Mucosa of rectum (tissue), 2 donors: ENCODE measurements at regions not wholly inside any gene's neighbourhood (a gene's known extent, or its start where the extent isn't known, plus 50 kb on each side); places are given as distances from the start of the nearest gene placed in this dataset.
"Not testable (repeated sequence)": the region's sequence is repeated elsewhere in the genome, so short reads cannot be mapped to it uniquely, and the experiment has no call there.

ENCODE experiments used
- H3K27ac ChIP-seq, 2 donors: one replicate each; pipeline ENCODE4 v1.7.0; 2013; ENCODE audit warnings: inconsistent platforms in 2 of 2, low read depth in 2 of 2, low read length in 2 of 2
- H3K27me3 ChIP-seq, 2 donors: one replicate each; pipeline ENCODE4 v1.7.0; 2013; ENCODE audit warnings: low read length in 2 of 2; ENCODE audit not compliant: control insufficient read depth in 2 of 2, insufficient read depth in 2 of 2
- H3K36me3 ChIP-seq, 2 donors: one replicate each; pipeline ENCODE4 v1.7.0; 2013; ENCODE audit warnings: low read length in 2 of 2; ENCODE audit not compliant: control insufficient read depth in 2 of 2, insufficient read depth in 2 of 2
- H3K4me1 ChIP-seq, 2 donors: one replicate each; pipeline ENCODE4 v1.7.0; 2013; ENCODE audit warnings: low read length in 2 of 2, mild to moderate bottlenecking in 1 of 2; ENCODE audit not compliant: control insufficient read depth in 2 of 2, insufficient read depth in 2 of 2
- H3K4me3 ChIP-seq, 2 donors: one replicate each; pipeline ENCODE4 v1.7.0; 2013; ENCODE audit warnings: low read length in 2 of 2
- H3K9ac ChIP-seq, 2 donors: one replicate each; pipeline ENCODE4 v1.7.0; 2013; ENCODE audit warnings: low read length in 2 of 2, low read depth in 1 of 2, mild to moderate bottlenecking in 1 of 2
- H3K9me3 ChIP-seq, 2 donors: one replicate each; pipeline ENCODE4 v1.7.0; 2013; ENCODE audit warnings: low read length in 2 of 2; ENCODE audit not compliant: control insufficient read depth in 2 of 2
- donor health status: healthy.
- donor health status: Normal muscosa, but diverticular disease.

DNA sequence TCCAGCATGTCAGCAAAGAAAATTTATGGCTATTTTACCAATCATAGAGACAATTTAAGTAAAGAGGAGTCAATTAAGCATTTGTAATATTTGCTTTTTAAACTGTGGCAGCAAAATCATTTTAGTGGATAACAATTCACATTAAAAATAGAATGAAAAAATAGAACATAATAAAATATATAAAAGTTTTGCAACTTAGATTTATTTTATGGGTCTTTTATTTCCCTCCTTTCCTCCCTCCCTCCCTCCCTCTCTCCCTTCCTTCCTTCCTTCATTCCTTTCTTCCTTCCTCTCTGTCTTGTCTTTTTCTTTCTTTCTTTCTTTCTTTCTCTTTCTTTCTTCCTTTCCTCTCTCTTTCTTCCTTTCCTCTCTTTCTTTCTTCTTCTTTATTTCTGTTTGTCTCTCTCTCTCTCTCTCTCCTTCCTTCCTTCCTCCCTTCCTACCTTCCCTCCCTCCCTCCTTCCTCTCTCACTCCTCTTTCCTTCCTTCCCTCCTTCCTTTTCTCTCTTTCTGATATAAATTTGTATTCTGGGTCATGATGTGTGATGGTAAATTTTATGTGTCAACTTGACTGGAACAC, 610.9 kb upstream of the CITED2 start:
- H3K9ac ChIP-seq, result no peak overlapping the region
- H3K27me3 ChIP-seq, result no peaks in the 10 kb centered on the region
- no peak overlapping the region for H3K4me3 ChIP-seq
- H3K9me3 ChIP-seq, result no peaks in the 10 kb centered on the region
- peaks cover 7 to 16% of the 10 kb centered on the region in 2 donors for H3K4me1 ChIP-seq
- H3K27ac ChIP-seq, result no peak overlapping the region
- H3K36me3 ChIP-seq, result no peaks in the 10 kb centered on the region

- H3K4me1 ChIP-seq, result peaks cover 7 to 16% of the 10 kb centered on the region in 2 donors
- H3K9me3 ChIP-seq, result no peaks in the 10 kb centered on the region
Measured at GRCh38 chr6:139984317-139984716, 609.9 kb upstream of the CITED2 start.

GRCh38 chr6:139983555-139984276, 609.3 kb upstream of the CITED2 start:
- H3K4me1 ChIP-seq, result peaks cover 7 to 16% of the 10 kb centered on the region in 2 donors
- peak overlapping the region in 1 of 2 donors; percentile 32 for H3K27ac ChIP-seq
- H3K27me3 ChIP-seq, result no peaks in the 10 kb centered on the region
- H3K36me3 ChIP-seq, result no peaks in the 10 kb centered on the region
- H3K9me3 ChIP-seq, result no peaks in the 10 kb centered on the region
- H3K4me3 ChIP-seq, result no peak overlapping the region
- no peak overlapping the region for H3K9ac ChIP-seq

More at GRCh38 chr6:139984317-139984716, 609.9 kb upstream of the CITED2 start:
- peak overlapping the region in 1 of 2 donors; percentile 32 for H3K27ac ChIP-seq
- H3K27me3 ChIP-seq, result no peaks in the 10 kb centered on the region
- H3K36me3 ChIP-seq, result no peaks in the 10 kb centered on the region
- no peak overlapping the region for H3K4me3 ChIP-seq
- no peak overlapping the region for H3K9ac ChIP-seq

DNA sequence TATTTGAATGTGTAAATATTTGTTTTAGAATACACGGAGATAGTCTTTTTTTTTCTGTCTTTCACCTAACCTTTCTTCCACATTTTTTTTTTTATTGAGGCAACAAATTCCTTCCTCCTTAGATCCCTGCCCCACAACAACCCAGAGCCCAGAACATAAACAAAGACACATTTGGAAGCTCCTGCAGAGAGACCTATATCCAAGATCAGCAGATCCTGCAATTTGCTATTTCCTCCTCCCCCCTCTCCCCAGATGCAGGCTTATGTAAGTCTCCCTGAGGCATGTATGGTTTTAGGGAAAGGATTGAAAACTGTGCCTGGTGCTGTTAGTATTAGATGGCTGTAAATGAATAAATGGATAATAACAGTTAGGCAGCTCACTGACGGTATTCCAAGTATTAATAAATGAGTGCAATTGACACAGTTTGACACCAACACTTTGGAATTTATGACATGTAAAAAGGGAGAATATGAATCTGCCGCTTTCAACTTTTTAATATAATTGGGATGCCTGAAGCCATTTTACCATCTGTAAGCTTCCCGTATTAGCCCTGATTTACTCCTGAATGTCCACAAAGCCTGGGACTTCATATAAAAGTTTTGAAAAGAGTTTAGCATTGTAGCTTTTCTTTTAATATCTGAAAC, 608.3 kb upstream of the CITED2 start:
- no peak overlapping the region for H3K4me3 ChIP-seq
- no peak overlapping the region for H3K9ac ChIP-seq
- peaks cover 7 to 16% of the 10 kb centered on the region in 2 donors for H3K4me1 ChIP-seq
- H3K36me3 ChIP-seq, result no peaks in the 10 kb centered on the region
- peak overlapping the region in 1 of 2 donors; percentile 33 for H3K27ac ChIP-seq
- no peaks in the 10 kb centered on the region for H3K27me3 ChIP-seq
- no peaks in the 10 kb centered on the region for H3K9me3 ChIP-seq

DNA sequence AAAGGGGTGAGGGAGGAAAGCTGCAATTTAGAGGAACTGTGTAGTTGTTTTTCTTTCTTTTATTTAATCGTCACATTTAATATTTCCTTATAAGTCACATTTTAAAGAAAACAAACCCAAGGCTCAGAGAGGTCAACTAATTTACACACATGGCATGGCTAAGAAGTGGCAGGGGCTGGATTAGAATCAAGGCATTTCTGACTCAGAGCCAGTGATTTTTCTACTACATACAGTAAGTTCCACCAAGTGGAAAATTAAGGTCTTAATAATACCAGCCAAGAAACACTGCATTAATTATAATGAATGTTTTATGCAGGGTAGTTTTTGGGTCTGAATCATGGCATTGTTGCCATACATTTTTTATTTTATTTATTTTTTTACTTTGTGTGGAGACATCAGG, 607.7 kb upstream of the CITED2 start:
- peaks cover 7 to 16% of the 10 kb centered on the region in 2 donors for H3K4me1 ChIP-seq
- H3K36me3 ChIP-seq, result no peaks in the 10 kb centered on the region
- no peaks in the 10 kb centered on the region for H3K27me3 ChIP-seq
- H3K9ac ChIP-seq, result no peak overlapping the region
- H3K4me3 ChIP-seq, result peak overlapping the region in 1 of 2 donors; percentile 16
- no peak overlapping the region for H3K27ac ChIP-seq
- H3K9me3 ChIP-seq, result no peaks in the 10 kb centered on the region

DNA sequence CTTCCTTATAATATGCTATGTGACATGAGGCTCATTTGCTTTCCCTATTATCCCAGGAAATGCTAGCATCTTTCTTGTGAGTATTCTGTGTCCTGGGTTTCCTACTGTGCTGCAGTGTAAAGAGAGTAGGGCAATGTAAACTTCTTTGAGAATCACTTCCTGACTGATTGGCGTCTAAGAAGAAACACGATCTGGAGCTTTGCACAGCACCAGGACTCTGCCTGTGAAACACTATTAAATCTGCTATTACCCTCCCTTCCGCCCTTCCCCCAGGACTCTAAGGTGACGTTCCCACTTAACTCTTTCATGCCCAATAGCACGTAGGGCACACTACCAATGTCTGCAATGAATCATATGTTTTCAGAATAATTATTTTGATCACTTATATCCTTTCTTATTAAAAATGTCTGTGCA, 607.3 kb upstream of the CITED2 start:
- Histone ChIP-seq H3K36me3 (no peaks in the 10 kb centered on the region), H3K27ac (peak overlapping the region in 1 of 2 donors; percentile 34), H3K27me3 (no peaks in the 10 kb centered on the region), H3K4me1 (peaks cover 7 to 16% of the 10 kb centered on the region in 2 donors), H3K9ac (no peak overlapping the region), H3K9me3 (no peaks in the 10 kb centered on the region), H3K4me3 (peak overlapping the region in 1 of 2 donors; percentile 16)

GRCh38 chr6:139981066-139981624, 606.7 kb upstream of the CITED2 start:
- Histone ChIP-seq H3K36me3 (no peaks in the 10 kb centered on the region), H3K4me1 (peaks cover 7 to 16% of the 10 kb centered on the region in 2 donors), H3K9ac (no peak overlapping the region), H3K9me3 (no peaks in the 10 kb centered on the region), H3K27me3 (no peaks in the 10 kb centered on the region), H3K4me3 (no peak overlapping the region), H3K27ac (no peak overlapping the region)

- peaks cover 7 to 16% of the 10 kb centered on the region in 2 donors for H3K4me1 ChIP-seq
- not testable (repeated sequence) for H3K9me3 ChIP-seq, H3K36me3 ChIP-seq, H3K27me3 ChIP-seq, H3K4me3 ChIP-seq, H3K27ac ChIP-seq, H3K9ac ChIP-seq
Measured at GRCh38 chr6:139980631-139981030, 606.2 kb upstream of the CITED2 start.

GRCh38 chr6:139979021-139979725, 604.7 kb upstream of the CITED2 start:
- H3K9ac ChIP-seq, result no peak overlapping the region
- no peaks in the 10 kb centered on the region for H3K9me3 ChIP-seq
- no peaks in the 10 kb centered on the region for H3K36me3 ChIP-seq
- H3K27me3 ChIP-seq, result no peaks in the 10 kb centered on the region
- H3K27ac ChIP-seq, result no peak overlapping the region
- no peak overlapping the region for H3K4me3 ChIP-seq
- peaks cover 7 to 16% of the 10 kb centered on the region in 2 donors for H3K4me1 ChIP-seq
